Ammon's horn (tissue), 1 donor: ENCODE measurements at regions not wholly inside any gene's neighbourhood (a gene's known extent, or its start where the extent isn't known, plus 50 kb on each side); places are given as distances from the start of the nearest gene placed in this dataset.

Experiments used
- DNase-seq: peaks from one replicate; pipeline ENCODE4 v3.0.0-alpha.2; 2016; ENCODE audit warnings: low spot score

DNA sequence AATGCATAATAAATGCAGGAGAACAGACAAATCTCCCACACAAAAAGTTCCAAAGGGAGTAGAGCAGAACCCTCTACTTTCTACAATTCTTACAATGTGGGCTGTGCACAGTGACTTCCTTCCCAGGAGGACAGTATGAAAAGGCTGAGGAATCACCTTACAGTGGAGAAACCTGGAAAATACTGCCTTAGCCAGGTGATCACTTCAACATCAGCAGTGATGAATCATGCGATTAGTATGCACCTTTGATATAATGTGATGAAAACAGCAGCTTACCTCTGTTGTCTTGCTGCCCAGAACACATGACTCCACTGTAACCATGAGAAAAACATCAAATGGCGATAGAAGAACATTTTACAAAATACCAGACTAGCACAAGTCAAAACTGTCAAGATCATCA, 329.7 kb upstream of the POM121L12 start:
- no peak for DNase-seq

DNA sequence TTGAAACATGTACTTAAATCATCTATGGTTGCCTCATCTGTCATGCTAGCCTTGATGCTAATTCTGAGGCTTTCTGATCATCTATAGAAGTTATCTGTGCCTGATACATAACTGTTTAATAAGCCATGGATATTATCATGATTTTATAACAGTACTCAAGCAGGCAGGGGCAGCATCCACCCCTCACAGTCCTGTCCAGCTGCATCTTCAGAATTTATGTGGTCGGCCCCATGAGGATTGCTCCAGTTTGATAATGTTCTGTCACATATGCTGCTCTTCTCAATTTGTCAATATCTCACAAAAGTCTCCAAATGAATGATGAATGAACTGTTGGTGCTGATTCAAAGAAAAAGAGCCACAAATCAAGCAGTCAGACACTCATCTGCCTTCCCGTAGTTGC, 335.1 kb upstream of the POM121L12 start:
- no peak for DNase-seq

DNA sequence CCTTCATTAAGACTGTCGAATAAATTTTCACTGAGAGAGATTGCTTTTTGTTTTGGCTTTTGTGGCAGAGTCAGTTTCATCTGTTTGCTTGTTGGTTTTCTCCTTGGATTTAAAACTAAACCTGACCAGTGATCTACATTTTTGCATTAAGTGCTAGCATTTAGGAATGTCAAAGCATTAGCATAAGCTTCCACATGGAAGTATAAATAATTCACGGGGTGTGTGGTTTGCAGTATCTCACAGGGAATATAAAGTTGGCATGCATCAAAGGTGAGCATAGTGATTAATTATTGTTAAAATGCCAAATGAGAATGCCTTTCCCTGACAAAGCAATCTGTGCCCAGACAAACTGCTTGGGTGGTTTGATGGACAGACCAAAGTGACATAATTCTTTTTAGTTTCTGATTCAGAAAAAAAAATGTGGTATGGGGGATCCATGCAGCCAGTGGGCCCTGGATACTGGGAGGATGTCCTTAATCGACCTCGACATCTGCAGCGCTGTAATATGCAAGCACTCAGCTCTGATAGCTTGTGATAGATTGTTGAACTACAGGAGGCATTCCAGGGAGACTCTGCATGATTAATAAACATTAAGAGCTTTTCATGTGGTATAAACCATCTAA, 339.3 kb upstream of the POM121L12 start:
- DNase-seq = no peak

DNA sequence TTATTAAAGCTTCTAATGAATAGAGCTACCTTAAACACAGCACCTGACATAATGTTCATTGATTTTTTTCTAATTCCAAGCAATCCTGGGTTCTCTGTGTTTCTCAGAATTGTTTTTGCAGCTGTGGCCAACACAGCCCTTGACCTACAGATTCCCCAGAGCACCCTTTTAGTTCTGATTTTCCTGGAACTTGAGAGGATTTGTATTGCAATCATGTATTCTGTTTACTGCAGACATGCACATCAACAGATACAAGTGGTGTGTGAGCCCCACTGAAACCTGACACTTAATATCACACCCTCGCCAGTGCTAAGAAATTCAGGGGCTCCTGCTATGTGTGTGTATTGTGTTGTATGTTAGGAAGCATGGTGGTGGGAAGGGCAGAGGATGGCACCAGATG, 344.2 kb upstream of the POM121L12 start:
- no peak for DNase-seq

DNA sequence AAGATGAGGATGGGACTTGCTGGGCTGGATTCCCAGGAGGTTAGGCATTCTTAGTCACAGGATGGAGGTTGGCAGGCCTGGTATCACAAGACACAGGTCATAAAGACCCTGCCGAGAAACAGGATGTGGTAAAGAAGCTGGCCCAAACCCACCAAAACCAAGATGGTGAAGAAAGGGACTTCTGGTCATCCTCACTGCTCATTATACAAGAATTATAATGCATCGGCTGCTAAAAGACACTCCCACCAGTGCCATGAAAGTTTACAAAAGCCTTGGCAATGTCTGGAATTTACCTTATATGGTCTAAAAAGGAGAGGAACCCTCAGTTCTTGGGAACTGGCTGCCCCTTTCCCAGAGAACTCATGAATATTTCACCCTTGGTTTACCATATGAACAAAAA, 345.5 kb upstream of the POM121L12 start:
- DNase-seq = no peak

DNA sequence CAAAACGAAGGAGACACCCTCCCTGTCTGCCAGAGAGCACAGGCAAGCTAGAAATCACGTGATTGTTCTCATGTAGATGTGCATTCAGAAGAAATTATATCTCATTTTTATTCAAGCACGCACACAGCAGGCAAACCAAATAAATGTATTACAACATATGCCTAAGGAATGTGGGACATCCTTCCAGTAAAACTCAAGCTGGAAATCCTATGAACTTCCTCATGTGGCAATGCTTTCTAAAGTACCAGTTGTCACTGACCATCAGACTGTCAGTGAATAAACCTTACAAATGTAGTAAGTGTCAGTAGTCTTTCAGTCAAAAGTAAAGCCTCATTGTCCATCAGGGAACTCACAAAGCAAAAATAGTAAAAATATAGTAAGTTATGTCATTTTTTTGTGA, 350.1 kb upstream of the POM121L12 start:
- DNase-seq = no peak

DNA sequence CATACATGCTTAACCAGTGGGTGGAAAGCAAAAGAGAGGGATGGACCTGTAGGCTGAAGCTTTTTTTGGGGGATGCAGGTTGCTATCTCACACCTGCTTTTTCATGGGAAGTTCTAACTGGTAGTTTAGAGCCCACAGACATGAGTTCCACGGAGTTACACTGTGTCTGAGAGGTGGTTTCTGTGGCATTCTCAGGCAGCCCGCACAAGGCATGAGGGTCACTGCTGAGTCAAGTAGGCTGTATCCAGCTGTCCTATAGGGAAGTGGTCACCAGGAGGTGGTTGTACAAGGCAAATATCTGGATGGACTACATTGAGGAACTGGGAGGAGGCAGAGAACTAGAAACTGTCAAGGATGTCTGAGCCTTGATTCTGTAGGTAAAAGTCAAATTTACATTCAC, 351.0 kb upstream of the POM121L12 start:
- no peak for DNase-seq

DNA sequence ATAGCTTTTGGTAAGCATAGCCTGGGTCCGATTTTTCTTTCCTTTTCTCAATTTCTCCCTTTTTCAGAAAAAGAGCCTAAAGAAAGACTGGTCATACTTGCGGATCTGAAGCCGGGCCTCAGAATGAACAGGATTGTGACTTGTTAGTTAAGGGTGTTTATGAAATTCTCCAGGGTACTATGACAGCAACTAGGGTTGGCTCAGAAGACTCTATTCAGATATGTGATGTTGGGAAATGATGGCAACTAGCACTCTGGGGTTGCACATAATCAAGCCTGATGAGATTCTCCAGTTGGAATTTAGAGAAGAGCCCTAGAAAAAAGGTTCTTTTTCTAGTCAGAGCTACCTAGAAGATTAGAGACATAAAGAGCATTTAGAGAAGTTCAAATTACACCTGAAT, 352.4 kb upstream of the POM121L12 start:
- no peak for DNase-seq

DNA sequence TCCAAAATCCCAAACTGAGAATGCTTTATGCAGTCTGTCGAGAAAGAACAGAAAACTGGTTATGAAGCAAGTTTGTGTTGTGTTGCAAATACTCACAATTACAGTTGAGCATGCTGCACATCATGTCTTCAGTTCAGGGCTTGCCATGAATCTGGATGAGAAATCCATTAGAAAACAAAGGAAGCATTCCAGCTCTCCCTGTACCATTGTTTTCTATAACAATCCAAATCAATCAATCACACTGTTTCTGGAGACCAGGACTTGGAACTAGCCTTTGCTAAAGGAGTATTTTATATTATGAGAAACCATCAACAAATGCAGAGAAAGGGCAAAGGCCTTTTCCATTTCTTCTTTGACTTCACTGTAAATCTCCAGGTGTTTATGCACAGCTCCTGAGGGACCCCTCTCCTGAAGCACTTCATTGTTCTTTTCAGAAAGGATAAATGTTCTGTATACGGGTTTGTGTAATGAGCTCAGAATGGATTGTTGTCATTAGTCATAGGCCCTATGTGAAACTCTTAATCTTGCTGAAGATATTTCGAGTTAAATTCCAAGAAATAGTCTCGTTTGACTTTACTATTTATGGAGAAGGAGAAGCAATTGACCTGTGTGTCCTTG, 364.7 kb upstream of the POM121L12 start:
- no peak for DNase-seq

DNA sequence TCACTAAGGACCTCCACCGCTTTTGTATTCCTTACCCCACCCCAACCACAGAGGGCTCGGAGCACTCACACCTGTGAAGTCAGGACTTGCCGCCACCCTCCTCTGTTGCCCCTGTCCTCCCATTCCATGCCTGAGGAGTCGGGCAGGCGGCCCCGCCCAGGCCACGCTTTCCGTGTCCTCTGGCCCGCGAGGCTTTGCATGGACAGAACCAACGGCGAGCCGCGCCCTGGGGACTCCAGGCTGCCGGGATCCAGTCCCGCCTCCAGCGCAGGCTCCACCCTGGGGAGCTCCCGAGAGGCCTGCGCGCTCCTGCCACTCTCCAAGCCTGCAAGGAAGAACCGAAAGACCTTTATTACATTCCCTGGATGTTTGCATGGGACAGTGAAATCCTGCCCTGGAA, 366.4 kb upstream of the POM121L12 start:
- DNase-seq = no peak

DNA sequence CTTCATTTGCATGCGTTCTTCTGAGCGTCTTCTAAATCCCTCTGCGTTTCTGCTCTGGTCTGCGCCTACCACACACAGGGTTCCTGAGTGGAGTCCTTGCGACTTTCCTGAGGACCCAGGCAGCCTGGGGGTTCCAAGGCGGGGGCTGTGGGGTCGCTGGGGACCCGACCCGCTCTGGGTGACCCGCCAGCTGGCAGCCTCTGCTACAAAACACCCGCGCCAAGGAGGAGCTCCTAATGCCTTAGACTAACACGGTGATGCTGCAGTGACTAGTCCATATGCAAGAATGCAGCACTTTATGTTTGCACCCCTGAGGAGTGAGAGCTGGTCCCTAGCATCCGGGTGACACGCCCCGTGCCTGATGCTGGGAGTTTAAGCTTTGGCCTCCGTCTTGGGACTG, 367.0 kb upstream of the POM121L12 start:
- no peak for DNase-seq

DNA sequence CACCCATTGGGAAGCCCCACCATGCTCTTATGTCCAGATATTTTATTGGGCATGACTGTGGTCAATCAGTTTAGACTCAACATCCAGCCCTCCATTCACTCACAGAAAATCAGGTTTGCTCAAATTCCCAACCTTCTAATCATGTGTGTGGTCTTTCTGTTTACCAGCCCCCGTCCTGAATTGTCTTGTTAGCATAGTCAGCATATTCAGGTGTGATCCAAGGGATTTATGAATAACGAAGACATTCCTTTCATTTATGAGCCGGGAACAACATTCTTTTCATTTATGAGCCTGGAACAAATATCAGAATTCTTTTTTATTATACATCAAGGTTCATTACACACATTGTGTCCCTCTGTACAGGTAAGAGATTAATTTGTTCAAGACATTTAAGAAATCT, 376.3 kb upstream of the POM121L12 start:
- no peak for DNase-seq

DNA sequence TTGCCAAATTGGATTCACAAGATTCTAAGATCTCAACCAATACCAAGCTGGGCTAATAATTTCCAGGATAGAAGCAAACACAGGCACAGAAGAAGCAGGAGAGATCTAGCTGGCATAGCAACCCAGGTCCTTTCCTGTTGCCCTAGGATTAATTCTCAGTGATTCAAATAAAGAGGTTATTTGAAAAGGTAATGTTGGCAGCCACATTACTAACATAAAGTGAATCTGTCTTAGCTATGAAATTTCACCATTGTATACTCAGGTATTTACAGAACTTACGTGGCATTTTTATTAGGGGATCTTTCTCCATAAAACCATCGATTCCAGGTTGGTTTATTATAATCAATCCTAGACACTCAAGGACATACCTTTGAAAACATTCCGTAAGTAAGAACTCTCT, 379.3 kb upstream of the POM121L12 start:
- no peak for DNase-seq

DNA sequence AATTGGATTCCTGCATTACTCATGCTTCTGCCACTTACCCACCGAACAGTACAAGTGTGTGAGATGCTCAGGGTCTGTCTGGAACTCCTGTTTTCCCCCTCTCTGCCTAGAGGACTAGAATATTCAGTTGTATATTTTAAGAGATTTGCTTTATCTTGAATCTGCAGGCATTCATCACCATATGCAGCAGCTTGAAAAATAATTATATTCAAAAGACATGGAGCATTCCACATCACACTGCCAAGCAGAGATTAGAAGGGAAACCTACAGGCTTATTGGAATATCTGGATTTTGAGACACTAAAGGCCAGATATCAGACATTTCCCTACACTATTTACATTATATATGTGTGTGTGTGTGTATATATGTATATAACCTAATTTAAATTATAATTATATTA, 382.8 kb upstream of the POM121L12 start:
- no peak for DNase-seq

DNA sequence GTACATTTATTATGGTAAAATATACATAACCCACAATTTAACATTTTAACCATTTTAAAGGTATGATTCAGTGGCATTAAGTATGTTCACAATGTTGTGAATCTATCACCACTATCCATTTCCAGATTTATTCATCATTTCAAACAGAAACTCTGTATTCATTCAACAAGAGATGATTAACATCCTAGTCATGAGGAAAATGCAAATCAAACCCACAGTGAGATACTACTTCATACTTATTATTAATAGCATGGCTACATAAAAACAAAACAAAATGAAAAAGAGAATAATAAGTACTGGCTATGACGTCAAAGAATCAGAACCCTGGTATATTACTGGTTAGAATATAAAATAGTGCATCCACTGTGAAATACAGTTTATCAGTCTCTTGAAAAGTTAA, 386.6 kb upstream of the POM121L12 start:
- no peak for DNase-seq

DNA sequence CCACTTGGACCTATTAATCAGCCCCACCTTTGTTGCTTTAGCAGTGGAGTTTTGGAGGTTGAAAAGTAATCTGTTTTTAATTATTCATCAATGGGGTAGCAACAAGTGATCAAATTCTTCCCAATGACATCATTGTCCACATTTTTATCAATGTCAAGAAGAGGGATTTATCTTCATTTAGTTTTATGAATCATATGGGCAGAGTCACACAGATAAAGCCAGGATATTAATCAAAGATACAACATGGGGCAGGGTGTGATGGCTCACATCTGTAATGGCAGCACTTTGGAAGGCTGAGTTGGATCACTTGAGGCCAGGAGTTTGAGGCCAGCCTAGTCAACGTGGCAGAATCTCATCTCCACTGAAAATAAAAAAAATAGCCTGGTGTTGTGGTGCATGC, 388.4 kb upstream of the POM121L12 start:
- no peak for DNase-seq

DNA sequence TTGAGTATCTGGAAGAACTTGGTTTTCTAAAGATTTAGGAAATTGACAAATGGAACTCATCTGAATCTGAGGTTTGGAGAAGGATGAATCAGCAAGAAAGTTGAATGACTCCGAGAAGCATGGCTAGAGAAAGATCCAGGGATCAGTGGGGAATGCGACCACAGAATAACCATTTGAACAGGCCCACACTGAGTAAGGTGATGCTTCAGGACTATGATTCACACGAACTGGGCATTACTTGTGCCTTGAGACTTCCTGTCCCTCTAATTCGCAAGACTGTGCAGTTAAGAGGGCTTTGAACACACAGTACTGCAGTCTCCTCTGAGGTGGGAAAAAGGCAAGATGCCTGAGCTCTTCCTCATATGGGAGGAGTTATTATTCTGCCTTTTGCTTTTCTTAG, 395.5 kb upstream of the POM121L12 start:
- no peak for DNase-seq

DNA sequence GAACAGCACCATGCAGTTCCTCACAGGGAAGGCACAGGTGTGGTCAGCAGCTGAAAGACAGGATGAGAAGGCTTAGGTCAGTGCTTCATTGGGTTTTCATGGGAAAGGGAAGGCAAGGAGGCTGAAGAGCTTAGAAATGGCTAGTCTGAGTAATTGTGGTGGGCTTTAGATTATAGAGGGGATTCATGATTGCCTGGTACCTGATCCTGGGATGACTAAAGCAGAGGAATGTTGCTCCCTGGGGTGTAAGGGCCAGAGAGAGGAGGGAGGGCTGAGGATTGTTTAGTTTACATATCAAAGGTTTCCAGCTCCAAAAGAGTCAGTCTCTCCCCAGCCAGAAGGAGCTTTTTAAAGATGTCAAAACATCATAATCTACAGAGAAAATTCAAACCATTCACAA, 396.3 kb upstream of the POM121L12 start:
- no peak for DNase-seq

DNA sequence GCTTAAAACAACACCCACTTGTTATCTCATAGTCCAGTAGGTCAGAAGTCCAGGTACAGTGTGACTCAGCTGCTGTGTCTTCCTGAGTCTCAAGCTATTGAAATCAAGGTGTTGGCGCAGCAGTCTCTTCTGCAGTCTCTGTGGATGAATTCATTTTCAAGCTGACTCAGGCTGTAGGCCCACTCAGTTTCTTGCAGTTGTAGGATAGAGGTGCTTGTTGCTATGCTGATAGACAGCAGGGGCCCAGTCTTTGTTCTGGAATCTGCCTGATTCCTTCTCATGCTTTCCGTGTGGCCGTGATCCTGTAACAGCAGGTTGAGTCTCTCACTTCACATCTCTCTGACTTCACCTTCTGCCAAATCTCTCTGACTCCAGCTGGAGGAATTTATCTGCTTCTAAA, 400.4 kb upstream of the POM121L12 start:
- DNase-seq = peak; percentile 3

DNA sequence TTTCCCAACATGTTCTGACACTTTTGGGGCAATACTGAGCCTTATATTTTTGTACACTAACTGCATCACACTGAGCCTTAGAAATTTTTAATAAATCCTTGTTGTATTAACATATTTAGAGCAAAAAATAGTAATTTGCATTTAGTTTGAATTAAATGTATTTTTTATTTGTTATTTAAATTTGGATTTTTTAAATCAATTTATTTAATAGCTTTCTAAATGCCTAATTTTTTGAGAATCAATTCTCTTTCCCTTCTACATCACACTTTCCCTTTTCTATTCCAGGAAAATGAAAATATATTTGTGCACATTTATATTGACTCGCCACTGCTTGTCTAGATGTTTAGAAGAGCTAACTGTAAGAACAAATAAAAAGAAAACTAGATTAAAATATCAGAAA, 414.6 kb upstream of the POM121L12 start:
- no peak for DNase-seq

DNA sequence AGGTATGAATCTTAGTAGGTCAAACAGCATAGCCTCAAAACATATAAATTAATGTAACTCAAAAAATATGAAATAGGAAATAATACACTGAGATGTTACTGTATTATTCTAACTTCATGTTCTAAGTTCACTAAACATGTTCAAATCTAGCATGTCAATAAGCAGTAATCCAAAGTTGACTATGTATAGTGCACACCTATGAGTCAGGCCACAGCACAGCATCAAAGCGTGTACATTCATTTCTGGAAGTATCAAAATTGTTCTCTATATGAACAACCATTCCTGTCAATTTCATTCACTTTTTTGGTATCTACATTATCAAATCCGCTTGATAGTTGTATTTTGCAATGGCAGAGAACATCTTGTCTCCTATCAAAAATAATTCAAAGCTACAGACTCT, 418.9 kb upstream of the POM121L12 start:
- no peak for DNase-seq

DNA sequence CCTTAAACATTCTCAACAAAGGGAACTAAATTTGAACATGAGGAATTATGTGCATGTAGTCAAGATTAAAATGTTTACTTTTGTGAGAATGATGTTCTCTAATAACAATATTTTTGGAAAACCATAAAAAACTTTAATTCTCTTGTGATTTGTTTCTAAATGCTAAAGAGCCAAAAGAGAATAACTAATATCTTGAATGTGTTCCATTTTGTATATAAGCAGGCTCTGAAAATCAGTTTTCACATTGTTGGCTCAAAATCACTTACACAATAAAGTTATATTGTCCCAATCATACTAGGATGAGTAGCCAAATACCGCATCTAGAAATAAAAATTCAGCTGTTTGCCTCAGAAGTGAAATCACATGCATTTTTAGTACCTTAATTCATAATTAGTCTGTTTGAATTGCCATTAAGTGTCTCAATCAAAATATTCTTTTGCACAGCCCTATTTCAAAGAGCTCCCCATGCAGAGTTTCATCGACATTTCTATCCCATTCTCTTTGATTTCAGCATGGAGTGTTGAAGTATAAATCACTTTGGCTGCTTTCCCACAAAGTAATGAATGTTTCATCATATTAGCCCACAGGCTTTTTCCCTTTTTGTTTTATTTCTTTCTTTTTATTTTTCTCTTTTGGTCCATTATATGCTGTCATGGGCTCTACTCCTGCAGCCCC, 420.3 kb upstream of the POM121L12 start:
- DNase-seq = no peak

DNA sequence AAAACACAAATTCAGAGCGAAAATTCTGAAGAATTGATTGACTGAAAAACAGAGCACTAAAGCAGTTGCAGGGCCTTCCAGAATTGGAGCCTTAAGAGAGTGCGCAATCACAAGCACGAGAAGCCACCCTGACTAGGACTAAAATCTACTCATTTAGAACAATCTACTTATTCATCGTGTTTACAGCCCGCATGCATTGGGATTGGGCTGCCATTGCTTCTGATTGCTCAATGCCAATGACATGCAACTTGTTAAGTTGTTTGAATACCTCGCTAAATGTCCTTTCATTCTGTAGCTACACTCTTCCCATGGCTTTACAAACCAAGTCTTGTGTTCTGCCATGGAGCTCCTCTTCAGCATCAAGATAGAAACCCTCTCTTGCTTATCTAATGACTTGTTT, 425.9 kb upstream of the POM121L12 start:
- DNase-seq = no peak

DNA sequence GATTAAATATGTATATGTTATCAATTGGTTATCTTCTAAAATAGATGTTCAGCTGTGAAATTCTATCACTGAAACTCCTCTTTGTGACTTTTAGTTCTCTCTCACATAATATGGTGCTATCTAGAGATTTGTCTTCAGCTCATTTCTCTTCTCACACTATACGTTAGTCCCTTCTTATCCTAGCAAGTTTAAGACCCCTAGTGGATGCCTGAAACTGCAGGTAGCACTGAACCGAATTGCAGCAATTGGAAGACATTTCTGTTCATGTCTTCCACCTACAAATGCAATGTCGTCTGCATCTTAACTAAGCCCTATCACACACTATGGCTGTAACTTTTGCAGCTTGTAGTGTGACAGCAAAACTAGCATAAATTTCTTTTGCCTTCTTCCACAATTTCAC, 442.7 kb upstream of the POM121L12 start:
- DNase-seq = no peak
